ENCODE measurements at regions not wholly inside any gene's neighbourhood (a gene's known extent, or its start where the extent isn't known, plus 50 kb on each side); places are given as distances from the start of the nearest gene placed in this dataset.

- ChIA-PET POLR2A (no interaction called here), CTCF (no interaction called here), RAD21 (ENCODE audit: low non-redundant PET in 1 of 2, low total read pairs in 2 of 2, uncharacterized antibody in 2 of 2, unreplicated experiment in 2 of 2) (interaction anchor here in 1 of 2 experiments (0.6 kb wide), 1 partner anchor 43 kb away, joined by 3 read pairs; no protein-coding TSS in a partner anchor)
- Histone ChIP-seq H3K36me3 (ENCODE audit: control insufficient read depth in 1 of 2, insufficient read depth in 2 of 2, low read length in 2 of 2) (no peaks in the 10 kb centered on the region), H3K9me3 (ENCODE audit: control insufficient read depth in 1 of 2, insufficient read depth in 1 of 2, low read depth in 1 of 2, low read length in 2 of 2) (no peaks in the 10 kb centered on the region), H3K79me2 (ENCODE audit: insufficient read depth, low read length) (no peaks in the 10 kb centered on the region), H3K9me2 (ENCODE audit: insufficient read depth) (no peaks in the 10 kb centered on the region), H2AFZ (ENCODE audit: low read depth, low read length, poor library complexity, severe bottlenecking) (no peak overlapping the region), H4K20me1 (ENCODE audit: insufficient read depth) (no peaks in the 10 kb centered on the region), H3K27me3 (ENCODE audit: insufficient read depth, low read length) (no peaks in the 10 kb centered on the region), H3K4me1 (ENCODE audit: control insufficient read depth in 1 of 2, insufficient read depth in 2 of 2, low read length in 2 of 2) (no peaks in the 10 kb centered on the region), H3K27ac (ENCODE audit: low read depth, low read length) (no peak overlapping the region), H3K4me3 (replicated peaks in 1 of 2; ENCODE audit: low read depth in 1 of 2, low read length in 2 of 2) (no peak overlapping the region), H3K9ac (ENCODE audit: low read length) (no peak overlapping the region), H3K4me2 (ENCODE audit: low read length) (no peak overlapping the region)
- ATAC-seq: no peak
- no peak for TF ChIP-seq ZNF274 (IDR thresholded peaks at IDR 0.05; ENCODE audit: low read depth, low read length)
- TF ChIP-seq ZBTB33 (IDR thresholded peaks at IDR 0.05; ENCODE audit: extremely low read depth, insufficient replicate concordance, low read length): no peak
- TF ChIP-seq ATF3 (IDR thresholded peaks at IDR 0.05): no peak
- TF ChIP-seq TCF7L2 (IDR thresholded peaks at IDR 0.05; ENCODE audit: borderline replicate concordance, extremely low read depth, insufficient read depth, insufficient read length): no peak
- no peak for TF ChIP-seq MAX (IDR thresholded peaks at IDR 0.05)
- TF ChIP-seq POLR2A (IDR thresholded peaks at IDR 0.05; ENCODE audit: borderline replicate concordance, extremely low read depth, insufficient read depth, insufficient read length): no peak
- no peak for TF ChIP-seq CBX3 (IDR thresholded peaks at IDR 0.05; ENCODE audit: low read depth)
- no peak for TF ChIP-seq YY1 (IDR thresholded peaks at IDR 0.05; ENCODE audit: extremely low read depth, insufficient replicate concordance, low read depth, low read length)
- no peak for TF ChIP-seq EZH2phosphoT487 (IDR thresholded peaks at IDR 0.05; ENCODE audit: borderline replicate concordance)
- no peak for TF ChIP-seq CEBPB (IDR thresholded peaks at IDR 0.05; ENCODE audit: low read depth)
- no peak for TF ChIP-seq EZH2 (IDR thresholded peaks at IDR 0.05)
- TF ChIP-seq SRF (IDR thresholded peaks at IDR 0.05; ENCODE audit: low read depth): no peak
- TF ChIP-seq ELF1 (IDR thresholded peaks at IDR 0.05; ENCODE audit: borderline replicate concordance, low read depth): no peak
- no peak for TF ChIP-seq SP1 (IDR thresholded peaks at IDR 0.05; ENCODE audit: low read depth)
- TF ChIP-seq RAD21 (IDR thresholded peaks at IDR 0.05; ENCODE audit: low read depth): no peak
- no peak for DNase-seq (ENCODE audit: low read depth, low spot score)
- intact Hi-C loops (cut with micrococcal nuclease): no loop called here
- no TSS peak for BruUV-seq (replicated peaks)
Observed at GRCh38 chr2:175624211-175624761, 377.8 kb downstream of the LNPK start.
